ENCODE measurements at regions not wholly inside any gene's neighbourhood (a gene's known extent, or its start where the extent isn't known, plus 50 kb on each side); places are given as distances from the start of the nearest gene placed in this dataset.

GRCh38 chr16:62889097-62889496 lies 852.9 kb upstream of the CDH8 start:
- Histone ChIP-seq H3K4me2 (ENCODE audit: insufficient read depth, low read length) (no peak overlapping the region), H3K27me3 (ENCODE audit: insufficient read depth, low read length) (no peaks in the 10 kb centered on the region), H3K9me3 (ENCODE audit: low read depth, low read length) (no peaks in the 10 kb centered on the region), H3K36me3 (ENCODE audit: insufficient read depth, low read length) (no peaks in the 10 kb centered on the region), H4K20me1 (ENCODE audit: insufficient read depth, low read length) (no peaks in the 10 kb centered on the region), H3K4me3 (ENCODE audit: insufficient read depth, low read length) (no peak overlapping the region), H2AFZ (ENCODE audit: low read length) (no peak overlapping the region), H3K27ac (ENCODE audit: low read depth, low read length) (no peak overlapping the region), H3K79me2 (ENCODE audit: insufficient read depth, low read length) (no peaks in the 10 kb centered on the region), H3K4me1 (ENCODE audit: insufficient read depth, low read length) (no peaks in the 10 kb centered on the region)
- no peak for TF ChIP-seq CTCF (IDR thresholded peaks at IDR 0.05; ENCODE audit: extremely low read depth, low read depth, low read length)
- DNase-seq (ENCODE audit: insufficient read length, low spot score, missing footprints), result no peak

- Histone ChIP-seq H3K36me3 (ENCODE audit: insufficient read depth, low read length) (no peaks in the 10 kb centered on the region), H3K4me1 (ENCODE audit: insufficient read depth, low read length) (no peaks in the 10 kb centered on the region), H2AFZ (ENCODE audit: low read length) (no peak overlapping the region), H3K9me3 (ENCODE audit: low read depth, low read length) (no peaks in the 10 kb centered on the region), H4K20me1 (ENCODE audit: insufficient read depth, low read length) (no peaks in the 10 kb centered on the region), H3K4me2 (ENCODE audit: insufficient read depth, low read length) (no peak overlapping the region), H3K27ac (ENCODE audit: low read depth, low read length) (no peak overlapping the region), H3K79me2 (ENCODE audit: insufficient read depth, low read length) (no peaks in the 10 kb centered on the region), H3K4me3 (ENCODE audit: insufficient read depth, low read length) (no peak overlapping the region), H3K27me3 (ENCODE audit: insufficient read depth, low read length) (no peaks in the 10 kb centered on the region)
- no peak for TF ChIP-seq CTCF (IDR thresholded peaks at IDR 0.05; ENCODE audit: extremely low read depth, low read depth, low read length)
- no peak for DNase-seq (ENCODE audit: insufficient read length, low spot score, missing footprints)
Observed at GRCh38 chr16:62883509-62883908, 847.3 kb upstream of the CDH8 start.

- H3K79me2 ChIP-seq (ENCODE audit: insufficient read depth, low read length), result no peaks in the 10 kb centered on the region
- no peaks in the 10 kb centered on the region for H4K20me1 ChIP-seq (ENCODE audit: insufficient read depth, low read length)
- peaks cover 2% of the 10 kb centered on the region for H3K9me3 ChIP-seq (ENCODE audit: low read depth, low read length)
- H3K4me1 ChIP-seq (ENCODE audit: insufficient read depth, low read length), result no peaks in the 10 kb centered on the region
- H3K4me3 ChIP-seq (ENCODE audit: insufficient read depth, low read length), result no peak overlapping the region
- H3K27me3 ChIP-seq (ENCODE audit: insufficient read depth, low read length), result no peaks in the 10 kb centered on the region
- no peak for DNase-seq (ENCODE audit: insufficient read length, low spot score, missing footprints)
- no peak overlapping the region for H3K4me2 ChIP-seq (ENCODE audit: insufficient read depth, low read length)
- no peak overlapping the region for H3K27ac ChIP-seq (ENCODE audit: low read depth, low read length)
- H3K36me3 ChIP-seq (ENCODE audit: insufficient read depth, low read length), result no peaks in the 10 kb centered on the region
- H2AFZ ChIP-seq (ENCODE audit: low read length), result no peak overlapping the region
- TF ChIP-seq CTCF (IDR thresholded peaks at IDR 0.05; ENCODE audit: extremely low read depth, low read depth, low read length), result no peak
Observed at GRCh38 chr16:62882552-62883221, 846.4 kb upstream of the CDH8 start.

GRCh38 chr16:62876133-62876532 lies 839.9 kb upstream of the CDH8 start:
- no peak for TF ChIP-seq CTCF (IDR thresholded peaks at IDR 0.05; ENCODE audit: extremely low read depth, low read depth, low read length)
- Histone ChIP-seq H3K4me3 (ENCODE audit: insufficient read depth, low read length) (no peak overlapping the region), H4K20me1 (ENCODE audit: insufficient read depth, low read length) (no peaks in the 10 kb centered on the region), H3K27ac (ENCODE audit: low read depth, low read length) (no peak overlapping the region), H3K4me2 (ENCODE audit: insufficient read depth, low read length) (no peak overlapping the region), H3K4me1 (ENCODE audit: insufficient read depth, low read length) (no peaks in the 10 kb centered on the region), H3K27me3 (ENCODE audit: insufficient read depth, low read length) (no peaks in the 10 kb centered on the region), H3K9me3 (ENCODE audit: low read depth, low read length) (peaks cover 2% of the 10 kb centered on the region), H2AFZ (ENCODE audit: low read length) (no peak overlapping the region), H3K36me3 (ENCODE audit: insufficient read depth, low read length) (no peaks in the 10 kb centered on the region), H3K79me2 (ENCODE audit: insufficient read depth, low read length) (no peaks in the 10 kb centered on the region)
- DNase-seq (ENCODE audit: insufficient read length, low spot score, missing footprints), result no peak

Measured in osteoblast (primary cell).